Fibroblast of the aortic adventitia (primary cell): ENCODE measurements at regions not wholly inside any gene's neighbourhood (a gene's known extent, or its start where the extent isn't known, plus 50 kb on each side); places are given as distances from the start of the nearest gene placed in this dataset.
"Not testable (repeated sequence)": the region's sequence is repeated elsewhere in the genome, so short reads cannot be mapped to it uniquely, and the experiment has no call there.

Experiments
- DNase-seq: peaks from one replicate; pipeline ENCODE4 v3.0.0-alpha.2; 2010; ENCODE audit warnings: low read depth
- H3K4me3 ChIP-seq: 2 replicates; pipeline ENCODE4 v1.5.1; 2011; ENCODE audit warnings: low read depth, mild to moderate bottlenecking, control low read depth, low read length, moderate library complexity
- TF ChIP-seq, protein P1 (sequence below): IDR thresholded peaks from 2 replicates; pipeline ENCODE4 v1.5.1; 2011; ENCODE audit warnings: mild to moderate bottlenecking, low read length, control low read depth, inconsistent platforms; ENCODE audit not compliant: insufficient read depth

DNA sequence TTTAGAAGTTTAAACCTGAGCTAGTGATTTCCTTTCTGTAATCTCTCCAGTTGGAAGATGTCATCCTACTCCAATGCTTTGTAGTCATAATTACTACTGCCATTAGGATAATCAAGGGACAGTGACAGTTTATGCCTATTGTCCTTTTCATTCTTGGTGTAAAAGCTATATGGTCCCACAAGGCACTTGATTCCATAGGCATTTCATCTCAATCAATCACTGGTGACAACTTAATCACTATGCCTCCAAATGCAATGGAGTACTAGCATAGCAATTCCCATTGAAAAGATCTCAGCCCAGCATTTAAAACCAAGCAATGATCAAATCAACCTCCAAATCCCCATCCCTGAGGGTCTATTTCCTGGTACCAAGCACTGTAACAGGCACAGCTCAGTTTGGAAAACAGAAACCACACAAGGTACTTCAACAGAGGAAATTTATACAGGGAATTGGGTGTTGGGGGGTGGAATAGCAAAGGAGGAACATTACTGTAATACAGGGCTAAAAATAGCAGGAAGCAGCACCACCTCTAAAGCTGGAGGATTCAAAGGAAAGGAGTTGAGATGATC, 51.0 kb downstream of the FHIP2A start:
- TF ChIP-seq, protein P1, sequence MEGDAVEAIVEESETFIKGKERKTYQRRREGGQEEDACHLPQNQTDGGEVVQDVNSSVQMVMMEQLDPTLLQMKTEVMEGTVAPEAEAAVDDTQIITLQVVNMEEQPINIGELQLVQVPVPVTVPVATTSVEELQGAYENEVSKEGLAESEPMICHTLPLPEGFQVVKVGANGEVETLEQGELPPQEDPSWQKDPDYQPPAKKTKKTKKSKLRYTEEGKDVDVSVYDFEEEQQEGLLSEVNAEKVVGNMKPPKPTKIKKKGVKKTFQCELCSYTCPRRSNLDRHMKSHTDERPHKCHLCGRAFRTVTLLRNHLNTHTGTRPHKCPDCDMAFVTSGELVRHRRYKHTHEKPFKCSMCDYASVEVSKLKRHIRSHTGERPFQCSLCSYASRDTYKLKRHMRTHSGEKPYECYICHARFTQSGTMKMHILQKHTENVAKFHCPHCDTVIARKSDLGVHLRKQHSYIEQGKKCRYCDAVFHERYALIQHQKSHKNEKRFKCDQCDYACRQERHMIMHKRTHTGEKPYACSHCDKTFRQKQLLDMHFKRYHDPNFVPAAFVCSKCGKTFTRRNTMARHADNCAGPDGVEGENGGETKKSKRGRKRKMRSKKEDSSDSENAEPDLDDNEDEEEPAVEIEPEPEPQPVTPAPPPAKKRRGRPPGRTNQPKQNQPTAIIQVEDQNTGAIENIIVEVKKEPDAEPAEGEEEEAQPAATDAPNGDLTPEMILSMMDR: no peak
- no peak overlapping the region for H3K4me3 ChIP-seq
- DNase-seq: no peak

- TF ChIP-seq, protein P1: peak; percentile 49
Observed at GRCh38 chr10:114874827-114875411, 53.3 kb downstream of the FHIP2A start.

DNA sequence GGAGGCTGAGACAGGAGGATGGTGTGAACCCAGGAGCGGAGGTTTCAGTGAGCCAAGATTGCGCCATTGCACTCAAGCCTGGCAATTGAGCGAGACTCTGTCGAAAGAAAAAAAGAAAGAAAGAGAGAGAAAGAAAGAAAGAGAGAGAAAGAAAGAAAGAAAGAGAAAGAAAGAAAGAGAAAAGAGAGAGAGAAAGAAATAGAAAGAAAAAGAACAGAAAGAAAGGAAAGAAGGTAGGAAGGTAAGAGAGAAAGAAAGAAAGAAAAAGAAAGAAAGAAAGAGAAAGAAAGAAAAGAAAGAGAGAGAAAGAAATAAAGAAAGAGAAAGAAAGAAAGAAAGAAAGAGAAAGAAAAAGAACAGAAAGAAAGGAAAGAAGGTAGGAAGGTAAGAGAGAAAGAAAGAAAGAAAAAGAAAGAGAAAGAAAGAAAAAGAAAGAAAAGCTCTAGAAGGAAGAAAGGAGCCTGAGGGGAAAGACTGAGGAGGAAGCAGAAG, 54.1 kb downstream of the FHIP2A start:
- not testable (repeated sequence) for DNase-seq, H3K4me3 ChIP-seq

More at GRCh38 chr10:114874827-114875411, 53.3 kb downstream of the FHIP2A start:
- peak; percentile 60 for DNase-seq
- no peak overlapping the region for H3K4me3 ChIP-seq

DNA sequence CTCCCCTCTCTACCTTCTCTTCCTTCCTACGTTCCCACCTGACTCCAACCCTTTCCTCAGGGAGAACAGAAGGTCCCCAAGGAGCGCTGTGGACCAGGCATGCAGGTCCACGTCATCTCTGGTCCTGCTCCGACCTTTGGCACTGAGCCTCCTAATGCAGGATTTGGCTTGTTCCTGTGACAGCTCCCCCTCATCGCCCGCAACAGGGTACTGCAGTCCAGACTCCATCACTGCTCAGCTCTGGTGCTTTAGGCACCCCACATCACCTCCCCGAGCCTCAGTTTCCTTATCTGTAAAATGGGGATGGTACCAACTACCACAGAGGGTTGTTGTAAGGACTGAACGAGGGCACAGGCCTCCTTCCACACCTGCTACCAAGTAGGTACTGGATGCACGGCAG, 54.6 kb downstream of the FHIP2A start:
- no peak overlapping the region for H3K4me3 ChIP-seq
- TF ChIP-seq, protein P1: no peak
- no peak for DNase-seq

DNA sequence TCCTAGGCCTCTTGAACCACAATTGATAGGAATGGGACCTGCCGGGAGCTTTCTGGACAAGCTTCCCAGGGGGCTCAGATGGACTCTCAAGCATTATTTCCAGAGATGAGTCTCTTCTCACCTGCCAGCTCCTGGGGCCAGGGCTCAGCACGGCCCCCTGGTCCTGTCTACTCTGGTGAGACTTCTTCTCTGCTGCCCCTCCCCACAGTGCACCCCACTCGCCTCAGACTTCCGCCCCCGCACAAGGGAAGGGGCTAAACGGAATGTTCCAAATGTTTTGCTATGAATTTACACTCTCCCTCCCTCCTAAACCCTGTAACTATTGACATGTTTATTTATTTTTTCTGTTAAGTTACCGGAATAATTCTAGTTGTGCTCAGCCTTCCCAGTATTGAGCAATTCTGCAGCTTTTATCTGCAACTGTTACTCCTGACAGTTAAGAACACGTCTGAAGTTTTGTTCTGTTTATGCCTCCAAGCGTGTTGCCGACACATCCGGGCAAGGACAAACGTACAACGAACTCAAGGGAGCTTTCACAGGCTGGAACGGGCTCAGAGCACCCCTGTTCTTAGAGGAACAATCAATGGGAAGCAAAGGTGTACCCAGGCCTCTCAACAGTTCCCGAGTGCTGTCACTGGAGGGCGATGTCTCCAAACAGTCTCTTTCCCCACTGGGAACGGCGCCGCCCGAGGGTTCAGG, 55.2 kb downstream of the FHIP2A start:
- TF ChIP-seq, protein P1: peak; percentile 78
- peak; percentile 54 for DNase-seq
- H3K4me3 ChIP-seq: no peak overlapping the region

- no peak overlapping the region for H3K4me3 ChIP-seq
- TF ChIP-seq, protein P1: no peak
Observed at GRCh38 chr10:114877301-114877644, 55.7 kb downstream of the FHIP2A start.

DNA sequence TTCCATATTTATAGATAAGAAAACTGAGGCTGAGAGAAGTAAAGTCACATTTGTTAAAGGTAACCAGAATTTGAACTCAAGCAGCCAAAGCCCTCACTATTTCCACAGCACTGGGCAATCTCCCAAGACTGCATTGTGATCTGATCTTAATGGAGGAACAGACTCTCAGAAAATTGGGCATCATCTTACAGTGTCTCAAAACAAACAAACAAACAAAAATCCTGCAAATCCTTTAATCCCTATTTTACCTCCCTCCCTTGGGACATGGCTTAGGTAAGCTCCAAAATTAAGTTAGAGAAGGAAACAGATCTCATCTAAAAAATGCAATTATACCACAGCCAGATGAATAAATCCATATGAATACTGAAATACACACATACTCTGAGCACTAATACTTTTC, 57.5 kb downstream of the FHIP2A start:
- no peak overlapping the region for H3K4me3 ChIP-seq
- TF ChIP-seq, protein P1: no peak
- peak; percentile 55 for DNase-seq

More at GRCh38 chr10:114877301-114877644, 55.7 kb downstream of the FHIP2A start:
- DNase-seq: no peak
